Muscle of leg (tissue), 3 donors: ENCODE measurements at regions not wholly inside any gene's neighbourhood (a gene's known extent, or its start where the extent isn't known, plus 50 kb on each side); places are given as distances from the start of the nearest gene placed in this dataset.

ENCODE experiments used
- DNase-seq: peaks from one replicate; pipeline ENCODE4 v3.0.0; 2013
- H3K27ac ChIP-seq: one replicate; pipeline ENCODE4 v1.5.1; 2013; ENCODE audit warnings: mild to moderate bottlenecking, low read length, control low read depth
- H3K27me3 ChIP-seq: one replicate; pipeline ENCODE4 v1.6.1; 2013; ENCODE audit warnings: low read length; ENCODE audit not compliant: control insufficient read depth, insufficient read depth
- H3K36me3 ChIP-seq: one replicate; pipeline ENCODE4 v1.6.1; 2013; ENCODE audit warnings: low read length; ENCODE audit not compliant: control insufficient read depth, insufficient read depth
- H3K4me1 ChIP-seq: one replicate; pipeline ENCODE4 v1.6.1; 2013; ENCODE audit warnings: low read length; ENCODE audit not compliant: control insufficient read depth, insufficient read depth
- H3K4me3 ChIP-seq: one replicate; pipeline ENCODE4 v1.5.1; 2013; ENCODE audit warnings: low read length, control low read depth
- H3K9me3 ChIP-seq: replicated peaks from 2 replicates; pipeline ENCODE4 v1.6.1; 2013; ENCODE audit warnings: low read depth, low read length; ENCODE audit not compliant: control insufficient read depth
- WGBS: methylation state at CpG from one replicate; pipeline ENCODE4 v1.1.5; 2013; ENCODE audit warnings: missing lambda C conversion rate; ENCODE audit not compliant: insufficient coverage; 5-methylcytosine and 5-hydroxymethylcytosine counted together

DNA sequence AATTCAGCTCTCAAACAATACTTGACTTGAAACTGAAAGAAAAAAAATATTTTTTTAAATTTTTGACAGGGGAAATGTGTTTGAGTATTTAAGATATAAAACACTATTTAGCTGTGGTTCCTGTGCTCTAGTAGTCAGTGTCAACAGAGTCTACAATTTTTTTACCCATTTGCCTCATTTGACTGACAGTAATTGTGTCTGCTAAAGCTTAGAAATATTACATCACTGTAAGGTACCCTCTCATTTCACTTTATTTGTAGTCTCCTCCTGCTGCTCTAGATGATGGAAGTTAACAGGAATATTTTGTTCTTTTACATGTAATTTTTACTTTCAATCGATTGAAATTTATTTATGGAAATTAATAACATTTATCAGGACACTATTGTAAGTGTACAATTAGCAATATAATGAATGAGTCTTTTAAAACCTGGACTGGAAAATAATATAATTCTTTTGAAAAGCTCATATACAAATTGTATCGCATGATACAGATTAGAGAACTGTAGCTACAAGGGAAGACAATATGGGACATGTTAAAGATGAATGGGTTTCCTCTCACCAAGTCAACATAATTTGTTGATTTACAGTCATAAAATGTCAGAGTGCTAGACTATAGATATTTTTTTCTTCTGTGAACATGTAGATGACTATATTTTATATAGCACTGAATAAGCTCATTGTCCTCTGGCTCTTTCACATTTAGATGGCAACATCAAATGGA lies 1186.5 kb upstream of the ADGRL3 start:
- WGBS, result no CpG with 5 or more reads among the region's 2 CpGs
- DNase-seq, result no peak
- H3K27me3 ChIP-seq, result no peaks in the 10 kb centered on the region

DNA sequence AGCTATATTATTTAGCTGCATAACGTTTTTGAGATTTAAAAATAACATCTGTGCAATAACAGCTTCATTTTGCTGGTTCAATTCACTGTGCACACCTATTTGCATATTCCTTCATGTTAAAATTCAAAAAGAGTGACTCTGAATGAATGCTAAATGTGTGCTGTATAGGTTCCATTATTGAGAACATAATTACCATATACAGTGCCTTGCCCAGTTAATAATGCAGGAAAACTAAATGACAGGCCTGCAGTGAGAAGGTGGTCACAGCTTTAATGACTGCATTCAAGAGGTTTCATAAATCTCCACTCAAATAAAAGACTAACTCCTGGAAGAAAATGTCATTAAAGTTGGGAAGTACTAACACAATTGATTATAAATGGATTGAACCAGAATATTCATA lies 1183.2 kb upstream of the ADGRL3 start:
- WGBS, result no CpG with 5 or more reads among the region's 1 CpG
- Histone ChIP-seq H3K4me3 (no peak overlapping the region), H3K36me3 (no peaks in the 10 kb centered on the region), H3K27me3 (no peaks in the 10 kb centered on the region), H3K27ac (no peak overlapping the region), H3K4me1 (no peaks in the 10 kb centered on the region), H3K9me3 (no peaks in the 10 kb centered on the region)
- DNase-seq, result no peak

More for the DNA sequence above, 1186.5 kb upstream of the ADGRL3 start:
- H3K36me3 ChIP-seq, result no peaks in the 10 kb centered on the region
- H3K4me1 ChIP-seq, result no peaks in the 10 kb centered on the region
- no peak overlapping the region for H3K4me3 ChIP-seq
- no peaks in the 10 kb centered on the region for H3K9me3 ChIP-seq
- H3K27ac ChIP-seq, result no peak overlapping the region

DNA sequence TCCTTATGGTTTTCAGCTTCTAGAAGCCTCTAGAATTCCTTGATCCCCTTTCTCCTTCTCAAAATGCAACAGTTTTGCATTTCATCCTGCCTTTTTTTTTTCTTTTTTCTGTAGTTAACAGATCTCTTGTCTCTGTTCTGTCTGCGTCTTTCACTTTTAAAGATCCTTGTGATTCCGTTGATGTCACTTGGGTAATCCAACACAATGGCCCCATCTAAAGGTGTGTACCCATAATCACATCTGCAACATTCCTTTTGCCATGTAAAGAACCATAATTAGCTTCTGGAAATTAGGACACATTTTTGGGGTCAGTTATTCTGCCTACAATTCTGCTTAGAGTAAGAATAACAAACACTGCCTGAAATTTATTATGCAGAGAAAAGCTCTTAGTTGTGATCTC lies 1180.9 kb upstream of the ADGRL3 start:
- Histone ChIP-seq H3K9me3 (no peaks in the 10 kb centered on the region), H3K27me3 (no peaks in the 10 kb centered on the region), H3K27ac (no peak overlapping the region), H3K36me3 (no peaks in the 10 kb centered on the region), H3K4me1 (no peaks in the 10 kb centered on the region), H3K4me3 (no peak overlapping the region)
- DNase-seq, result no peak
- WGBS, result no CpG with 5 or more reads among the region's 2 CpGs

DNA sequence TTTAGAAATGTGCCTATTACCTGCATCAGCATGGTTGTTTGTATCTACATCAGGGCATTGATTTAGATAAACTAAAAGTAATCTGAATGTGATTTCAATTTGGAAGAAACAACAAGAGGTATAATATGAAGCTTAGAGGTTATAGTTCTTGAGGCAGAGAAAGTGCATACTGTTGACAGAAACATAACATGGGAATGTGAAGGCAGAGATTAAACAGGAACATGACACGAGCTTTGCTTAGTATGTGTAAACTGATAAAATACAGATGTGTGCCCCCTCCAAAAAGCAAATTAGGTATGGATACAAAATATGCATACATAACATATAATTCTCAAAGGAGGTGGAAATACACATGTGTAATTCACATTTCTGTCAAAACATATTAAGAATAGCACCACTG lies 1180.2 kb upstream of the ADGRL3 start:
- H3K27me3 ChIP-seq, result no peaks in the 10 kb centered on the region
- no peaks in the 10 kb centered on the region for H3K9me3 ChIP-seq
- whole genome bisulfite sequencing, result no CpG with 5 or more reads among the region's 1 CpG
- H3K4me3 ChIP-seq, result no peak overlapping the region
- H3K36me3 ChIP-seq, result no peaks in the 10 kb centered on the region
- no peaks in the 10 kb centered on the region for H3K4me1 ChIP-seq
- H3K27ac ChIP-seq, result no peak overlapping the region
- DNase-seq, result no peak

DNA sequence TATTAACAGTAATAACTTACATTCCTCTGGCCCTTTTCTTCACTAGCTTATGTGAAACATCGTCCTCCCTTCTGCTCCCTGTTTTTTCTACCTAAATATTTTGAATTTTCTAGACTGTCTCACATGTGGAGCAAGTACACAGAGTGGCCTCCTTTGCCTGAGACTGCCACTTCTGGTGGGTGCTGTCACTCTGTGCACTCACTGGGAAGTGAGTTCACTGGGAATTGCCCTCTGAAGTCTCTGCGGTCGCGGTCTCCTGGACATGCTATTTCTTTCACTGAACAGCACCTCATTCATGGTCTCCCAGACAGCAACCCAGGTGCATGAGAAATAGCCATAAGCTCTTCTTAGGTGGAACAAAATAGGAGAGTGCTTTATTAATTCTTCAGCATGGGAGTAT lies 1179.7 kb upstream of the ADGRL3 start:
- DNase-seq, result no peak
- 11% methylated on average over 1 of the region's 4 CpGs for WGBS
- Histone ChIP-seq H3K4me3 (no peak overlapping the region), H3K4me1 (no peaks in the 10 kb centered on the region), H3K27me3 (no peaks in the 10 kb centered on the region), H3K27ac (no peak overlapping the region), H3K9me3 (no peaks in the 10 kb centered on the region), H3K36me3 (no peaks in the 10 kb centered on the region)

DNA sequence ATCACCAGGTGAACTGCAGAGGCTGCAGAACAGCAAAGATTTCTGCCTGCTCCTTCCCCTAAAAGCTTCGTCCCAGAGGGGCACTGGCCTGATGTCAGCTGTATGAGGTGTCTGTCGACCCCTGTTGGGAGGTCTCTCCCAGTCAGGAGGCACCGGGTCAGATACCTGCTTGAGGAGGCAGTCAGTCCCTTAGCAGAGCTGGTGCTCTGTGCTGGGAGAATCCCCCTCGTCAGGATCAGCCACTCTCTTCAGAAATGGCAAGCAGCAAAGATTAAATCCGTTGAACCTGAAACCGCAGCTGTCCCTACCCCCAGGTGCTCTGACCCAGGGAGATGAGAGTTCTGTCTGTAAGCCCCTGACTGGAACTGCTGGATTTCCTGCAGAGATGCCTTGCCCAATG lies 1166.3 kb upstream of the ADGRL3 start:
- H3K27ac ChIP-seq, result no peak overlapping the region
- DNase-seq, result no peak
- no peaks in the 10 kb centered on the region for H3K36me3 ChIP-seq
- no peak overlapping the region for H3K4me3 ChIP-seq
- H3K9me3 ChIP-seq, result no peaks in the 10 kb centered on the region
- peaks cover 11% of the 10 kb centered on the region for H3K4me1 ChIP-seq
- WGBS, result 61% methylated on average over 4 of the region's 6 CpGs
- H3K27me3 ChIP-seq, result no peaks in the 10 kb centered on the region

DNA sequence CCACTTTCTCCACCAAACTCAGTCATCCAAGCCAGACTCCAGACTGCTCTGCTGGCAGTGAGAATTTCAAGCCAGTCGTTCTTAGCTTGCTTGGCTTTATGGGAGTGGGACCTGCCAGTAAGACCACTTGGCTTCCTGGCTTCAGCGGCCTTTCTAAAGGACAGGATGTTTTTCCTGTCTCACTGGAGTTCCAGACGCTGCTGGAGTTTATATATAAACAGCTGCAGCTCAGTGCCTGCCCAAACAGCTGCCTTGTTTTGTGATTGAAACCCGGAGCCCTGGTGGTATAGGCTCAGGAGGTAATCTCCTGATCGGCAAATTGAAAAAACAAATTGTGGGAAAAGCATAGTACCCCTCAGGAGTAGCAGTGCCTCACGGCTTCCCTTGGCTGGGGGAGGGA lies 1165.8 kb upstream of the ADGRL3 start:
- H3K27ac ChIP-seq, result no peak overlapping the region
- WGBS, result 0% methylated on average over 5 of the region's 6 CpGs
- no peaks in the 10 kb centered on the region for H3K36me3 ChIP-seq
- no peak overlapping the region for H3K4me3 ChIP-seq
- H3K4me1 ChIP-seq, result peaks cover 11% of the 10 kb centered on the region
- no peaks in the 10 kb centered on the region for H3K27me3 ChIP-seq
- peak; percentile 45 for DNase-seq
- H3K9me3 ChIP-seq, result no peaks in the 10 kb centered on the region

DNA sequence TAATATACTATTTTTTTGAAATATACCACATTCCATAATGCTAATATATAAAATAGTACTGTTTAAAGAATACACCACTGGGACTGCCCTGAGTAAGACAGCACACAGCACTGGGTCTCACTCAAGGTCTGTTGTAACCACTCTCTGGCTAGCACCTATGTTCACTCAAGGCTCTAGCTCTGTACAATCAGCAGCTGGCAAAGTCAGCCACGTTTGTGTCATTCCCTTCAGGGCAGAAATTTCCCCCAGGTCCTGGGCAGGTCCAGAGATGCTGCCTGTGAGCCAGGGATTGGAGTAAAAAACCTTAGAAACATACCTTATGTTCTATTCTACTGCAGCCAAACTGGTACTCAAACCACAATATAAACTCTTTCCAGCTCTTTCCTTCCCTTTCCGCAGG lies 1160.2 kb upstream of the ADGRL3 start:
- Histone ChIP-seq H3K4me1 (no peaks in the 10 kb centered on the region), H3K27ac (no peak overlapping the region), H3K36me3 (no peaks in the 10 kb centered on the region), H3K27me3 (no peaks in the 10 kb centered on the region), H3K4me3 (no peak overlapping the region), H3K9me3 (peaks cover 7% of the 10 kb centered on the region)
- no peak for DNase-seq
- WGBS, result 93% methylated on average over 1 of the region's 2 CpGs

DNA sequence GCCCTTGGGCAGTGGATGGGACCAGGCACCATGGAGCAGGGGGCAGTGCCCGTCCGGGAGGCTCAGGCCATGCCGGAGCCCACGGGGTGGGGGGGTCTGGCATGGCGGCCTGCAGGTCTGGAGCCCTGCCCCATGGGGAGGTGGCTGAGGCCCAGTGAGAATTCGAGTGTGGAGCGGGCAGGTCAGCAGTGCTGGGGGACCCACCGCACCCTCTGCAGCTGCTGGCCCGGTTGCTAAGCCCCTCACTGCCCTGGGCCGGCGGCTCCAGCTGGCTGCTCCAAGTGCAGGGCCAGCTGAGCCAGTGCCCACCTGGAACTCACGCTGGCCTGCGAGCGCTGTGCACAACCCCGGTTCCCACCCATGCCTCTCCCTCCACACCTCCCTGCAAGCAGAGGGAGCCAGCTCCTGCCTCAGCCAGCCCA lies 1157.9 kb upstream of the ADGRL3 start:
- Histone ChIP-seq H3K27ac (no peak overlapping the region), H3K9me3 (peaks cover 7% of the 10 kb centered on the region), H3K27me3 (no peaks in the 10 kb centered on the region), H3K36me3 (no peaks in the 10 kb centered on the region), H3K4me3 (no peak overlapping the region), H3K4me1 (no peaks in the 10 kb centered on the region)
- no peak for DNase-seq
- WGBS, result 91% methylated on average over 15 of the region's 15 CpGs

DNA sequence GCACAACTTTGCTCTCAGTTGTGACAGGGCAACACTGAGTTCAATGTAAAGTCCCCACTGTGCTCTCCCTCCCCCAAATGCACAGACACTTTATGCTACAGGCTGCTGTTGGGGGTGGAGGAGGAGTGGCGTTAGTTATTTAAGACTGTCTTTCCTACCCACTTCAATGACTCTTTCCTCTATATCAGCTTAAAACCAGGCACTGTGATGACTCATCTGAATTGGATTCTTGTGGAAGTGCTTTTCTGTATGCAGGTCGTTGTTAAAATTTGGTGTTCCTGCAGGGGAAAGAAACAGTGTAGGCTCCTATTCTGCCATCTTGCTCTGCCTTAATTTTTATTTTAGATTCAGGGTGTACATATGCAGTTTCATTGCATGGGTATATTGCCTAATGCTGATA lies 1157.2 kb upstream of the ADGRL3 start:
- no peaks in the 10 kb centered on the region for H3K36me3 ChIP-seq
- H3K4me3 ChIP-seq, result no peak overlapping the region
- no peaks in the 10 kb centered on the region for H3K27me3 ChIP-seq
- H3K9me3 ChIP-seq, result peaks cover 7% of the 10 kb centered on the region
- H3K4me1 ChIP-seq, result no peaks in the 10 kb centered on the region
- no CpG with 5 or more reads among the region's 2 CpGs for WGBS
- no peak for DNase-seq
- no peak overlapping the region for H3K27ac ChIP-seq

DNA sequence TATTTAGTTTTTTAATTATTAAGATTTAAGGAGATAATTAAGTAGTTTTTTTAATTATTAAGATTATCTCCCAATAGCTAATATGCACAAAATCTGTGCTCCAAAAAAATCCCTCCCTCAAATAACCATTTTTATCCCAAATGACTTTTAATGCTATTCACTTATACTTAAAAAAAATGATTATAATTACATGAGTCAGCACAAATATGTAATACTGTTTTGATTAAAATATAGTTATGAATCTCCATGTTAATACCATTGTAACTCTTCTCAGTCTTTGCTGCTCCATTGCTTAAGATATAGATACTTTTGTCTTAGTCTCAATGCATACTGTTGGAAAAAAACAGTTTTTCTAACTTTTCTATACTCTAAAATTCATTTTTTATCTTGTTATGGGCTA lies 1121.1 kb upstream of the ADGRL3 start:
- DNase-seq, result no peak
- H3K4me3 ChIP-seq, result no peak overlapping the region
- H3K36me3 ChIP-seq, result no peaks in the 10 kb centered on the region
- no peaks in the 10 kb centered on the region for H3K4me1 ChIP-seq
- H3K9me3 ChIP-seq, result peaks cover 9% of the 10 kb centered on the region
- H3K27me3 ChIP-seq, result no peaks in the 10 kb centered on the region
- no peak overlapping the region for H3K27ac ChIP-seq
